DND-41 (cell line): ENCODE measurements at regions not wholly inside any gene's neighbourhood (a gene's known extent, or its start where the extent isn't known, plus 50 kb on each side); places are given as distances from the start of the nearest gene placed in this dataset.

Experiments
- ATAC-seq: fragments of 200-7000 bp; cut with Tn5 transposase; 3 replicates; pipeline ENCODE4 v1.9.1; 2021; ENCODE audit warnings: low read depth; ENCODE audit not compliant: insufficient read depth
- DNase-seq: peaks from one replicate; pipeline ENCODE4 v3.0.0-alpha.2; 2020
- H2AFZ ChIP-seq: 2 replicates; pipeline ENCODE4 v1.6.0; 2012; ENCODE audit warnings: low read depth, low read length
- H3K27ac ChIP-seq: 2 replicates; pipeline ENCODE4 v1.5.1; 2012; ENCODE audit warnings: low read length, inconsistent platforms
- H3K27me3 ChIP-seq: fragments of 200-600 bp; sonication (generic); 2 replicates; pipeline ENCODE4 v1.6.0; 2012; ENCODE audit warnings: low read length, mild to moderate bottlenecking, inconsistent platforms; ENCODE audit not compliant: insufficient read depth, poor library complexity
- H3K36me3 ChIP-seq: 2 replicates; pipeline ENCODE4 v1.5.1; 2012; ENCODE audit warnings: low read length, inconsistent platforms; ENCODE audit not compliant: insufficient read depth
- H3K4me1 ChIP-seq: 2 replicates; pipeline ENCODE4 v1.5.1; 2012; ENCODE audit warnings: mild to moderate bottlenecking, low read length; ENCODE audit not compliant: insufficient read depth
- H3K4me2 ChIP-seq: 2 replicates; pipeline ENCODE4 v1.6.0; 2012; ENCODE audit warnings: mild to moderate bottlenecking, moderate library complexity, low read length, inconsistent platforms; ENCODE audit not compliant: insufficient read depth
- H3K4me3 ChIP-seq, 2 experiments: fragments of 200-600 bp in 1 of 2; shearing (Covaris generic) in 1 of 2; 2 replicates each; pipeline ENCODE4 v1.5.1; 2012 to 2016; ENCODE audit warnings: inconsistent platforms in 2 of 2, low read length in 2 of 2, mild to moderate bottlenecking in 2 of 2, low read depth in 1 of 2, moderate library complexity in 1 of 2
- H3K79me2 ChIP-seq: 2 replicates; pipeline ENCODE4 v1.6.0; 2012; ENCODE audit warnings: low read length, inconsistent platforms; ENCODE audit not compliant: insufficient read depth
- H3K9ac ChIP-seq: 2 replicates; pipeline ENCODE4 v1.6.0; 2012; ENCODE audit warnings: low read depth, mild to moderate bottlenecking, inconsistent platforms, low read length, moderate library complexity
- H3K9me3 ChIP-seq: 2 replicates; pipeline ENCODE4 v1.5.1; 2012; ENCODE audit warnings: low read length, moderate library complexity, mild to moderate bottlenecking, inconsistent platforms; ENCODE audit not compliant: insufficient read depth, severe bottlenecking
- H4K20me1 ChIP-seq: 2 replicates; pipeline ENCODE4 v1.6.0; 2012; ENCODE audit warnings: low read length; ENCODE audit not compliant: insufficient read depth
- CTCF ChIP-seq: IDR thresholded peaks from 2 replicates; pipeline ENCODE4 v1.5.1; 2012; ENCODE audit warnings: borderline replicate concordance, low read length, moderate library complexity, mild to moderate bottlenecking; ENCODE audit not compliant: poor library complexity, severe bottlenecking; ENCODE audit errors: extremely low read depth
- EZH2 ChIP-seq: IDR thresholded peaks from 3 replicates; pipeline ENCODE4 v1.6.1; 2012; ENCODE audit warnings: borderline replicate concordance, low read depth, mild to moderate bottlenecking, moderate library complexity, low read length, inconsistent platforms; ENCODE audit not compliant: severe bottlenecking

GRCh38 chr16:73163238-73163815 is 115.4 kb upstream of the ZFHX3 start:
- H2AFZ ChIP-seq: no peak overlapping the region
- H3K79me2 ChIP-seq: no peaks in the 10 kb centered on the region
- H3K27me3 ChIP-seq: peaks cover 2% of the 10 kb centered on the region
- no peaks in the 10 kb centered on the region for H3K9me3 ChIP-seq
- TF ChIP-seq EZH2 (no peak), CTCF (no peak)
- H3K9ac ChIP-seq: no peak overlapping the region
- ATAC-seq (no peak), DNase-seq (no peak)
- H3K4me3 ChIP-seq: no peak overlapping the region
- H3K27ac ChIP-seq: no peak overlapping the region
- H3K4me1 ChIP-seq: no peaks in the 10 kb centered on the region
- H4K20me1 ChIP-seq: no peaks in the 10 kb centered on the region
- no peaks in the 10 kb centered on the region for H3K36me3 ChIP-seq
- no peak overlapping the region for H3K4me2 ChIP-seq

GRCh38 chr16:73161977-73162376 is 114.0 kb upstream of the ZFHX3 start:
- no peaks in the 10 kb centered on the region for H3K9me3 ChIP-seq
- H3K36me3 ChIP-seq: no peaks in the 10 kb centered on the region
- no peak for ATAC-seq
- no peak for DNase-seq
- H2AFZ ChIP-seq: no peak overlapping the region
- no peak overlapping the region for H3K9ac ChIP-seq
- H3K27me3 ChIP-seq: peaks cover 2% of the 10 kb centered on the region
- H3K4me2 ChIP-seq: no peak overlapping the region
- no peak overlapping the region for H3K27ac ChIP-seq
- H3K79me2 ChIP-seq: no peaks in the 10 kb centered on the region
- TF ChIP-seq CTCF (no peak), EZH2 (no peak)
- no peaks in the 10 kb centered on the region for H4K20me1 ChIP-seq
- H3K4me1 ChIP-seq: no peaks in the 10 kb centered on the region
- H3K4me3 ChIP-seq: no peak overlapping the region

GRCh38 chr16:73159296-73159695 is 111.4 kb upstream of the ZFHX3 start:
- ATAC-seq: no peak
- Histone ChIP-seq H3K27ac (no peak overlapping the region), H3K27me3 (peaks cover 2% of the 10 kb centered on the region)

More at GRCh38 chr16:73159296-73159695, 111.4 kb upstream of the ZFHX3 start:
- Histone ChIP-seq H4K20me1 (no peaks in the 10 kb centered on the region), H3K4me3 (no peak overlapping the region), H3K9me3 (no peaks in the 10 kb centered on the region), H2AFZ (no peak overlapping the region), H3K4me2 (no peak overlapping the region), H3K36me3 (no peaks in the 10 kb centered on the region), H3K9ac (no peak overlapping the region), H3K79me2 (no peaks in the 10 kb centered on the region), H3K4me1 (no peaks in the 10 kb centered on the region)
- TF ChIP-seq CTCF: no peak
- TF ChIP-seq EZH2: no peak
- no peak for DNase-seq
